ENCODE measurements at regions not wholly inside any gene's neighbourhood (a gene's known extent, or its start where the extent isn't known, plus 50 kb on each side); places are given as distances from the start of the nearest gene placed in this dataset.

DNA sequence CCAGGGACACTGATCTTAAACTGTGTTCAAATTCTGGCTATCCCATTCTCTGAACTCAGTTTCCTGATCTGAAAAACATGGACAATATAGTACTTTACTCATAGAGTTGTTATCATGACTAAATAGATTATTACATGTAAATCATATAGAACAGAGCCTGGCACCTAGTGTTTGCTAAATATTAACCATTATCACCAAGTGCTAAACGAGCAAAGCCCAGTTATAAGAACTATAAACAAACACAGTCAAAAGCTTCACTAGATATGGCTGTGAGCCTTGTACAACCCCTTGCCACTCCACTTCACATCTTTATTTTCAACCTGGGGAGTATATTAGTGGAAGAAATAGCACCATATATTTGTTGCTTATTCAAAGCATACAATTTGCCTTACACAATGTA, 338.9 kb upstream of the CADM1 start:
- Histone ChIP-seq H4K20me1 (replicated peaks; ENCODE audit: insufficient read depth) (no peaks in the 10 kb centered on the region), H3F3A (replicated peaks; ENCODE audit: low read depth) (no peaks in the 10 kb centered on the region), H3K27me3 (ENCODE audit: insufficient read depth) (no peaks in the 10 kb centered on the region), H3K4me3 (no peak overlapping the region), H3K36me3 (ENCODE audit: insufficient read depth) (no peaks in the 10 kb centered on the region), H2AFZ (no peak overlapping the region), H3K4me1 (ENCODE audit: insufficient read depth) (no peaks in the 10 kb centered on the region; the same call in 1 of the 2 replicates), H3K4me2 (no peak overlapping the region), H3K27ac (ENCODE audit: low read depth) (no peak overlapping the region), H3K9me2 (ENCODE audit: insufficient read depth) (no peaks in the 10 kb centered on the region), H3K79me2 (replicated peaks; ENCODE audit: insufficient read depth) (no peaks in the 10 kb centered on the region)
- H3K4me1 Mint-ChIP-seq: no peaks in the 10 kb centered on the region
- H3K36me3 Mint-ChIP-seq (ENCODE audit: low read depth): no peaks in the 10 kb centered on the region
- TF ChIP-seq EZH2phosphoT487 (IDR thresholded peaks at IDR 0.05; ENCODE audit: unreplicated experiment) (no peak), POLR2AphosphoS5 (IDR thresholded peaks at IDR 0.05; ENCODE audit: low read depth) (no peak), JUNB (IDR thresholded peaks at IDR 0.05; ENCODE audit: unreplicated experiment) (no peak), EZH2 (IDR thresholded peaks at IDR 0.05; ENCODE audit: low read depth, unreplicated experiment) (no peak), ZNF114 (CRISPR knock-in tag; IDR thresholded peaks at IDR 0.05) (no peak), CREB1 (CRISPR knock-in tag; IDR thresholded peaks at IDR 0.05; ENCODE audit: low read depth) (no peak), ZNF331 (CRISPR knock-in tag; IDR thresholded peaks at IDR 0.05; ENCODE audit: low read depth) (no peak), STAT1 (IDR thresholded peaks at IDR 0.05; ENCODE audit: unreplicated experiment) (no peak), NANOG (IDR thresholded peaks at IDR 0.05; ENCODE audit: borderline replicate concordance) (no peak)
- TF ChIP-seq, protein P1, sequence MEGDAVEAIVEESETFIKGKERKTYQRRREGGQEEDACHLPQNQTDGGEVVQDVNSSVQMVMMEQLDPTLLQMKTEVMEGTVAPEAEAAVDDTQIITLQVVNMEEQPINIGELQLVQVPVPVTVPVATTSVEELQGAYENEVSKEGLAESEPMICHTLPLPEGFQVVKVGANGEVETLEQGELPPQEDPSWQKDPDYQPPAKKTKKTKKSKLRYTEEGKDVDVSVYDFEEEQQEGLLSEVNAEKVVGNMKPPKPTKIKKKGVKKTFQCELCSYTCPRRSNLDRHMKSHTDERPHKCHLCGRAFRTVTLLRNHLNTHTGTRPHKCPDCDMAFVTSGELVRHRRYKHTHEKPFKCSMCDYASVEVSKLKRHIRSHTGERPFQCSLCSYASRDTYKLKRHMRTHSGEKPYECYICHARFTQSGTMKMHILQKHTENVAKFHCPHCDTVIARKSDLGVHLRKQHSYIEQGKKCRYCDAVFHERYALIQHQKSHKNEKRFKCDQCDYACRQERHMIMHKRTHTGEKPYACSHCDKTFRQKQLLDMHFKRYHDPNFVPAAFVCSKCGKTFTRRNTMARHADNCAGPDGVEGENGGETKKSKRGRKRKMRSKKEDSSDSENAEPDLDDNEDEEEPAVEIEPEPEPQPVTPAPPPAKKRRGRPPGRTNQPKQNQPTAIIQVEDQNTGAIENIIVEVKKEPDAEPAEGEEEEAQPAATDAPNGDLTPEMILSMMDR (conservative IDR thresholded peaks at IDR 0.05; ENCODE audit: low read depth in 2 of 2): no peak
- TF ChIP-seq, protein P2, sequence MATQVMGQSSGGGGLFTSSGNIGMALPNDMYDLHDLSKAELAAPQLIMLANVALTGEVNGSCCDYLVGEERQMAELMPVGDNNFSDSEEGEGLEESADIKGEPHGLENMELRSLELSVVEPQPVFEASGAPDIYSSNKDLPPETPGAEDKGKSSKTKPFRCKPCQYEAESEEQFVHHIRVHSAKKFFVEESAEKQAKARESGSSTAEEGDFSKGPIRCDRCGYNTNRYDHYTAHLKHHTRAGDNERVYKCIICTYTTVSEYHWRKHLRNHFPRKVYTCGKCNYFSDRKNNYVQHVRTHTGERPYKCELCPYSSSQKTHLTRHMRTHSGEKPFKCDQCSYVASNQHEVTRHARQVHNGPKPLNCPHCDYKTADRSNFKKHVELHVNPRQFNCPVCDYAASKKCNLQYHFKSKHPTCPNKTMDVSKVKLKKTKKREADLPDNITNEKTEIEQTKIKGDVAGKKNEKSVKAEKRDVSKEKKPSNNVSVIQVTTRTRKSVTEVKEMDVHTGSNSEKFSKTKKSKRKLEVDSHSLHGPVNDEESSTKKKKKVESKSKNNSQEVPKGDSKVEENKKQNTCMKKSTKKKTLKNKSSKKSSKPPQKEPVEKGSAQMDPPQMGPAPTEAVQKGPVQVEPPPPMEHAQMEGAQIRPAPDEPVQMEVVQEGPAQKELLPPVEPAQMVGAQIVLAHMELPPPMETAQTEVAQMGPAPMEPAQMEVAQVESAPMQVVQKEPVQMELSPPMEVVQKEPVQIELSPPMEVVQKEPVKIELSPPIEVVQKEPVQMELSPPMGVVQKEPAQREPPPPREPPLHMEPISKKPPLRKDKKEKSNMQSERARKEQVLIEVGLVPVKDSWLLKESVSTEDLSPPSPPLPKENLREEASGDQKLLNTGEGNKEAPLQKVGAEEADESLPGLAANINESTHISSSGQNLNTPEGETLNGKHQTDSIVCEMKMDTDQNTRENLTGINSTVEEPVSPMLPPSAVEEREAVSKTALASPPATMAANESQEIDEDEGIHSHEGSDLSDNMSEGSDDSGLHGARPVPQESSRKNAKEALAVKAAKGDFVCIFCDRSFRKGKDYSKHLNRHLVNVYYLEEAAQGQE (IDR thresholded peaks at IDR 0.05; ENCODE audit: unreplicated experiment): no peak
- TF ChIP-seq, protein P3, sequence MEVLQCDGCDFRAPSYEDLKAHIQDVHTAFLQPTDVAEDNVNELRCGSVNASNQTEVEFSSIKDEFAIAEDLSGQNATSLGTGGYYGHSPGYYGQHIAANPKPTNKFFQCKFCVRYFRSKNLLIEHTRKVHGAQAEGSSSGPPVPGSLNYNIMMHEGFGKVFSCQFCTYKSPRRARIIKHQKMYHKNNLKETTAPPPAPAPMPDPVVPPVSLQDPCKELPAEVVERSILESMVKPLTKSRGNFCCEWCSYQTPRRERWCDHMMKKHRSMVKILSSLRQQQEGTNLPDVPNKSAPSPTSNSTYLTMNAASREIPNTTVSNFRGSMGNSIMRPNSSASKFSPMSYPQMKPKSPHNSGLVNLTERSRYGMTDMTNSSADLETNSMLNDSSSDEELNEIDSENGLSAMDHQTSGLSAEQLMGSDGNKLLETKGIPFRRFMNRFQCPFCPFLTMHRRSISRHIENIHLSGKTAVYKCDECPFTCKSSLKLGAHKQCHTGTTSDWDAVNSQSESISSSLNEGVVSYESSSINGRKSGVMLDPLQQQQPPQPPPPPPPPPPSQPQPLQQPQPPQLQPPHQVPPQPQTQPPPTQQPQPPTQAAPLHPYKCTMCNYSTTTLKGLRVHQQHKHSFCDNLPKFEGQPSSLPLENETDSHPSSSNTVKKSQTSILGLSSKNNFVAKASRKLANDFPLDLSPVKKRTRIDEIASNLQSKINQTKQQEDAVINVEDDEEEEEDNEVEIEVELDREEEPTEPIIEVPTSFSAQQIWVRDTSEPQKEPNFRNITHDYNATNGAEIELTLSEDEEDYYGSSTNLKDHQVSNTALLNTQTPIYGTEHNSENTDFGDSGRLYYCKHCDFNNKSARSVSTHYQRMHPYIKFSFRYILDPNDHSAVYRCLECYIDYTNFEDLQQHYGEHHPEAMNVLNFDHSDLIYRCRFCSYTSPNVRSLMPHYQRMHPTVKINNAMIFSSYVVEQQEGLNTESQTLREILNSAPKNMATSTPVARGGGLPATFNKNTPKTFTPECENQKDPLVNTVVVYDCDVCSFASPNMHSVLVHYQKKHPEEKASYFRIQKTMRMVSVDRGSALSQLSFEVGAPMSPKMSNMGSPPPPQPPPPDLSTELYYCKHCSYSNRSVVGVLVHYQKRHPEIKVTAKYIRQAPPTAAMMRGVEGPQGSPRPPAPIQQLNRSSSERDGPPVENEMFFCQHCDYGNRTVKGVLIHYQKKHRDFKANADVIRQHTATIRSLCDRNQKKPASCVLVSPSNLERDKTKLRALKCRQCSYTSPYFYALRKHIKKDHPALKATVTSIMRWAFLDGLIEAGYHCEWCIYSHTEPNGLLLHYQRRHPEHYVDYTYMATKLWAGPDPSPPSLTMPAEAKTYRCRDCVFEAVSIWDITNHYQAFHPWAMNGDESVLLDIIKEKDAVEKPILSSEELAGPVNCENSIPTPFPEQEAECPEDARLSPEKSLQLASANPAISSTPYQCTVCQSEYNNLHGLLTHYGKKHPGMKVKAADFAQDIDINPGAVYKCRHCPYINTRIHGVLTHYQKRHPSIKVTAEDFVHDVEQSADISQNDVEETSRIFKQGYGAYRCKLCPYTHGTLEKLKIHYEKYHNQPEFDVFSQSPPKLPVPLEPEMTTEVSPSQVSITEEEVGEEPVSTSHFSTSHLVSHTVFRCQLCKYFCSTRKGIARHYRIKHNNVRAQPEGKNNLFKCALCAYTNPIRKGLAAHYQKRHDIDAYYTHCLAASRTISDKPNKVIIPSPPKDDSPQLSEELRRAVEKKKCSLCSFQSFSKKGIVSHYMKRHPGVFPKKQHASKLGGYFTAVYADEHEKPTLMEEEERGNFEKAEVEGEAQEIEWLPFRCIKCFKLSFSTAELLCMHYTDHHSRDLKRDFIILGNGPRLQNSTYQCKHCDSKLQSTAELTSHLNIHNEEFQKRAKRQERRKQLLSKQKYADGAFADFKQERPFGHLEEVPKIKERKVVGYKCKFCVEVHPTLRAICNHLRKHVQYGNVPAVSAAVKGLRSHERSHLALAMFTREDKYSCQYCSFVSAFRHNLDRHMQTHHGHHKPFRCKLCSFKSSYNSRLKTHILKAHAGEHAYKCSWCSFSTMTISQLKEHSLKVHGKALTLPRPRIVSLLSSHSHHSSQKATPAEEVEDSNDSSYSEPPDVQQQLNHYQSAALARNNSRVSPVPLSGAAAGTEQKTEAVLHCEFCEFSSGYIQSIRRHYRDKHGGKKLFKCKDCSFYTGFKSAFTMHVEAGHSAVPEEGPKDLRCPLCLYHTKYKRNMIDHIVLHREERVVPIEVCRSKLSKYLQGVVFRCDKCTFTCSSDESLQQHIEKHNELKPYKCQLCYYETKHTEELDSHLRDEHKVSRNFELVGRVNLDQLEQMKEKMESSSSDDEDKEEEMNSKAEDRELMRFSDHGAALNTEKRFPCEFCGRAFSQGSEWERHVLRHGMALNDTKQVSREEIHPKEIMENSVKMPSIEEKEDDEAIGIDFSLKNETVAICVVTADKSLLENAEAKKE (CRISPR knock-in tag; IDR thresholded peaks at IDR 0.05): no peak
- TF ChIP-seq, protein P4, sequence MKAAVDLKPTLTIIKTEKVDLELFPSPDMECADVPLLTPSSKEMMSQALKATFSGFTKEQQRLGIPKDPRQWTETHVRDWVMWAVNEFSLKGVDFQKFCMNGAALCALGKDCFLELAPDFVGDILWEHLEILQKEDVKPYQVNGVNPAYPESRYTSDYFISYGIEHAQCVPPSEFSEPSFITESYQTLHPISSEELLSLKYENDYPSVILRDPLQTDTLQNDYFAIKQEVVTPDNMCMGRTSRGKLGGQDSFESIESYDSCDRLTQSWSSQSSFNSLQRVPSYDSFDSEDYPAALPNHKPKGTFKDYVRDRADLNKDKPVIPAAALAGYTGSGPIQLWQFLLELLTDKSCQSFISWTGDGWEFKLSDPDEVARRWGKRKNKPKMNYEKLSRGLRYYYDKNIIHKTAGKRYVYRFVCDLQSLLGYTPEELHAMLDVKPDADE (IDR thresholded peaks at IDR 0.05): no peak
- no peaks in the 10 kb centered on the region for H3K9me3 Mint-ChIP-seq
- H3K4me3 Mint-ChIP-seq: no peak overlapping the region
- ATAC-seq: no peak
- DNase-seq (ENCODE audit: low spot score): no peak
- no peak overlapping the region for H3K27ac Mint-ChIP-seq
- peaks cover 3% of the 10 kb centered on the region for H3K27me3 Mint-ChIP-seq (ENCODE audit: insufficient read depth, low read depth, poor library complexity)
